ENCODE measurements at regions not wholly inside any gene's neighbourhood (a gene's known extent, or its start where the extent isn't known, plus 50 kb on each side); places are given as distances from the start of the nearest gene placed in this dataset.

DNA sequence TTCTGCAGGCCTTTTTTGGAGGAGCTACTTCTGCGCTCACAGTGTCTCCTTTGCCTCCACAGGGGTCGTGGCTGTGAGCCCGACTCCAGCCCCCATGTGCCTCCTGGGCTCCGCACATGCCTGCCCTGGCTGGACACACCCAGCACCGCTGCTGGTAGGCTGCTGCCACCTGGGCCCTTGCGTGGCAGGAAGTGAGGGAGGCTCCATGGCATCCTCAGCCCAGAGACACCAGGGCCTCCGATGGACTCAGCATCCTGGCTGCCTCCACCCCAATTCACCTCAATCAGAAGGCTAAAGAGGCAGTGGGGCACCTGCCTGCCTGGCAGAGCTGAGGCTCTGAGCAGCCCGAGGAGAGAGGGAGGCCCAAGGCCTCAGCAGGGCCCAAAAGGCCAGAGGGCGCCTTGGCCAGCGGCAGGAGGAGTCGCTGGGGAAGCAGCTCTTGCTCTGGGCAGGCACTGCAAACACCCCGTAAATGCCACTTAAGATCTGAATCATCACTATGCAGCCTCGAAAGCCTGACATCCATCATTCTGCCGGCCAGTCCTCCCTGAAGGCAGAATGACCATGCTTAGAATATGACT lies 68.3 kb upstream of the OTOS start:
- DNase-seq (ENCODE audit: insufficient read length, low spot score) (no peak), FAIRE-seq (no peak)

DNA sequence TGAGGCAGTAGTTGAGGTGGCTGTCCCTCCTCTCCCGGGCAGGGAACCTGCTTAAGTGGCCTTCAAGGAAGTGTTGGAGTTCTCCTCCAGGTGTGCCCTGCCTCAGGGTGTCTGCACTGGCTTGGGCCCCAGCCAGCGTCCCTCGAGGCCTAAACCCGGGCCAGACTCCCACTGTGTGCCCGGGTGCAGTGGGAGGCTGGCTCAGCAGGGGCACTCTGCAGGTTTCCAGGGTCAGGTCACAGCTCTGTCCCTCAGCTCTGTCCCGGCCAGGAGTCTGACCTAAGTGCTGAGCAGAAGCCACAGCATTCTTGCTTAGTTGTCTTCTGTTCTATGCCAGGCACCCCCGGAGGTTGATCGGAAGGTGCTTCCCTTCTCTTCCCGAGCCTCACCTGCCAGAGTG lies 69.0 kb upstream of the OTOS start:
- DNase-seq (ENCODE audit: insufficient read length, low spot score) (no peak), FAIRE-seq (no peak)

DNA sequence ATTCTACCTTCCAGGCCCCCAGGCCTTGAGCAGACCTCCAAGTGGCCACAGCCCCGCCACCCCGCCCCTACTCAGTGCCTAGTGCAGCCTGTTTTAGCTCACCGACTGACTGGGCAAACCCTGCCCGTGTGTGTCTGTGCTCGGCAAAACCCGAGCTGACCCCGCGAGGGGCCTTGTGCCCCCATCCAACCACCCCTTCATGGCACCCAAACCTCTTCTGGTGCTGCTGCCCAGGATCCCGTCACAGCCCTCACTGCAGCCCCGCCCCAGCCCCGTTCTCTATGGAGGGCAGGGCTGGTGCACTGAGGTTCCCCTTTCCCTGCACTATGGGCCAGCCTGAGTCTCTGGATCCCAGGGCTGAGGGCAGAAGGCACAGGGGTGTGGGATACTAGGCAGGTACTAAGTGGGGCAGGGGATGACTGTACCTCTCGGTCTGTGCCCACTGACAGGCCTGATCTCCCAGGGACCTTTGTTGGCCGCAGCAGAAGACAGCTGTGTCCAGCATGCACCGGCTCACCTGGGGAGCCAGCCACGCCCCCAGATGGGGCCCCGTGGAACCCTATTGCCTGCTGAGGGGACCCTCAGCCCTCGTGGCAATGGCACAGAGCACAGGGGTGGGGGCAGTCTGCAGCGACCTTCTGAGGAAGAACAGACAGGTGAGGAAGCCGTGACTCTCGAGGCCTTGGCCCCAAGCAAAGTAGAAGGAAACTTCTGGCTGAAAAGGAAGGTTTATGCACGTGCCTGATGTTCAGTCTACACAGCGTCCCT lies 69.9 kb upstream of the OTOS start:
- no peak for DNase-seq (ENCODE audit: insufficient read length, low spot score)
- no peak for FAIRE-seq

DNA sequence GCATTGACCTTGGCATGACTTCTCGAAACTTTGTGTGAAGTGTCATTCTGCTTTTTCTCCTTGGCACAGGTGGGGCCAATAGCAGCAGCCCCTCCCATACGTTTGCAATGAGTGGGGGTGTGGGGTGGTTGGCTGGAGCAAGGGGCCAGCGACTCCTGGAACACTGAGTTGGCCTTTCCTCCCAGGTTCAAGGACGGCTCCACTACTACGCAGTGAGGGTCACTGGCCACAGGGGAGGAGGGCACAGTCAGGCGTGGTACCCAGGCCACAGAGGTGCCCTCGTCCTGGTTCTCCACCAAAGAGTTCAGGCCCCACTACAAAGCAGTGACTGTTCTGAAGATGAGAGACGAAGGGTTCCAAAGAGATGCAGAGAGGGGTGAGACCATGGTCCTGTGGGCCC lies 70.6 kb upstream of the OTOS start:
- no peak for FAIRE-seq

DNA sequence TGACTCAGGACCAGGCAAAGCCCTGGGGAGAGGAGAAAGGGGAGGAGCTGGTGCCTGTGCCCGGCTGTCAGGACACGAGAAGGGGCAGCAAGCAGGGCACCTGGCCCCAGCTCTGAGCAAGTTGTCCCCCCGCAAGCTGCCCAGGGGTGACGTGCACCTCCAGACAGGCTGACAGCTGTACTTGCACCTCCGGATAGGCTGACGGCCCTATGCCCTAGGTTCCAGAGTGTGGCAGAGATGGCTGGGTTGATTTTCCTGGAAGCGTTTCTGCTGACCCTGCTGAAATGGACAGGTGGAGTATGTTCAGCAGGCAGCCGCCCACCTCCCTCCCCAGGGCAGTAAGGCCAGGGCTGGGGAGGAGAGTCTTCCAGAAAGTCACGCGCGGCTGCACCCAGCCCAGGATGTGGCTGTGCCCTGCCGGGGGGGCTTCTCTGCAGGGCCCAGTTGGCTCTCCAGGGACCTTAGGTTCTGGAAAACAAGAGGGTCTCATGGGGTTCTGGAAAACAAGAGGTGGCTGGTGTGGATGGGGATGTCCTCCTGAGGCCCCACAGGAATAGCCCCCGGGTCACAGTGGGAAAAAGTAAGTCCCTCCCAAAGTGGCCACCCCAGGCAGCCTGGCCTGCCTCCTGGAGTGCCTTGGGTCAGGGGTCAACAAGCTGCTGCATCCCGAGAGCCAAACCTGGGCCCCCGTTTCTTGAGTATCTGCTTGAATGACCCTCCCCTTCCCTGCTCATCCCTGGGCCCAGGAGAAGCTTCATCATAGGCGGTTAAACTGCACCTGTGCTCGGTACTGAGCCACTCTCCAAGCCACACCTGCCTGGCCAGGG lies 71.4 kb upstream of the OTOS start:
- FAIRE-seq (no peak), DNase-seq (ENCODE audit: insufficient read length, low spot score) (no peak)

More for the DNA sequence above, 70.6 kb upstream of the OTOS start:
- no peak for DNase-seq (ENCODE audit: insufficient read length, low spot score)

DNA sequence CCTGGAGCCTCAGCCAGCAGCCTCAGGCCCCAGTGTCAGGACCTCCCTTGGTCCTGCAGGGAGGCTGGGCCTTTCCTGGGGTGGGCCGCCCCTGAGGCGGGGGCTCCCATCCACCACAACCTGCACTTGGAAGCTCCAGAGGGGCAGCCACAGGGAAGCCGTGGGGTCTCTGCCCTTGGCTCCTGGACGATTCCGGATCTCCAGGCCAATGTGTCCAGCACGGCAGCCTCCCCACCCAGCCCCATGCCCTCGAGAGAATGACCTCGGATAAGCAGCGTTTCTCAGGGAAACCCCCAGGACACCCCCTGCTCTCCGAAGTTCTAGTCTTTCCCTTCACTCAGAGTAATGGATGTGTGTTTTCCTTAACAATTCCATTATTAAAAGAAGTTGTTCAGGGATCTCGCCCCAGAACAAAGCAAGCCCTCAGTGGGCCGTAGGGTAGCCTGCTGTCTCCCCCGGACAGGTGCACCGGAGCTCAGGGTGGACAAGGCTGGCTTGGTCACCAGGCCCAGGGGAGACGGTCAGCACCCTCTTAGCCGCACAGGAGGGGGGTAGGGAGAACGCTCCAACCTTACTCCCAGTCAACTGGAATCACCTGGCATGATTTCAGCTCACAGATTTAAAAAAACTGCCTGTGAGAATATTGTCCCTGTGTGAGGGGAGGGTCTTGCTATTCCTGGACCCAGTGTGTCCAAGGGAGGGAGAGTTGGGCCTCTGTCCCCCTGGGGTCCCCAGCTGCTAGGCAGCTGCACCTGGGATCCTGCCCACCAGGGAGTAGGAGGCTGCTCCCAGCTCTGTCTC lies 72.2 kb upstream of the OTOS start:
- FAIRE-seq, result no peak

DNA sequence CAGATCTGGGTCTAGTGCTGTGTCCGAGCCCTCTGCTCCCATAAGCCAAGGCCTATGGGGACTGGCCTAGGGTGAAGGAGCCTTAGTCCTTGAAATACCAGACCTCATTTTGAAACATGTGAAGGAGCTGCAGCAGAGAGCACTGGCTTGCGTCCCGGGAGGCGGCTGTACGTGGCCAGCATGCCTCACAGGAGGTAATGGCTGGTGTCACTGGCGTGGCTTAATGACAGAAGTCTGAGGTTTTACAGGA lies 72.7 kb upstream of the OTOS start:
- FAIRE-seq (no peak), DNase-seq (ENCODE audit: insufficient read length, low spot score) (no peak)

More for the DNA sequence above, 72.2 kb upstream of the OTOS start:
- no peak for DNase-seq (ENCODE audit: insufficient read length, low spot score)

DNA sequence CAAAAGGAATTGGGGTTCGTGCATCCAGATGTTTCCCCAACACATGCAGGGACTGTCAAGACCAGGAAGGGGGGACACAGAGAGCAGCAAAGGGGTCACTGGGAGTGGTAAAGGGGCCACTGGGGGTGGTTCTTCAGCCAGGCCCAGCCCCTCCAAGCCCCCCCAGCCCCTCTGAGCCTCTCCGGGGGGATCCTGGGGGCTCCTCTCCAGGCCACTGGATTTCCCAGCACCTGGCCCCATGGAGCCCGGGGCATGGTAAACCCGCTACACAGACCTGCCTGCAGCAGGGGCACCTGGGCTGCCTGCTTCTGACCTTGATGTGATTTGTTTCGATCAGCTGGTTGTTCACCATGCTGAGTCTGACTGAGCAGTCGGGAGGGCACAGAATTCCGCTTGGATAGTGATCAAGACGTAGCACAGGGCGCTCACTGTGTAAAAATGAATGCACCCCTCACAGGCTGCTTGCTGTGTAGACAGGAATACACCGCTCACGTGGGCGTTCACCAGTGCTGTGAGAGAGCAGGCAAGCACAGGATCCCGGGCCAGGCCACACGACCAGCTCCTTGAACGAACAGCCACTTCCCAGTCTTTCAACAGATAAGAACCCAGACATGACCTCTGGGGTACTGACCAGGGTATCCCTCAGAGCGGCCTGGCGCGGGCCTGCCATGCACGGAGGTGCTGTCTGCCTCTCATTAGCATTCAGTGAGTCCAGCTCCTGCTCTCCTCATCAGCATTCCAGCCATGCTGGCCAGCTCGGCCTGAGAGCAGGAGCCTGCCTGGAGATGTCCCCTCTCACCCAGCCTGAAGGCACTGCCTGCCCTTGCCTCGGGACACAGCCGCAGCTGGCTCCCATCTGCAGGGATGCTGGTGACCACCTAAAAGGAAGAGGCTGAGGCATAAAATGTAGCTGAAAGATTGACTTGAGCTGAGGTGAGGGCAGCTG lies 73.3 kb upstream of the OTOS start:
- DNase-seq (ENCODE audit: insufficient read length, low spot score) (no peak), FAIRE-seq (no peak)

DNA sequence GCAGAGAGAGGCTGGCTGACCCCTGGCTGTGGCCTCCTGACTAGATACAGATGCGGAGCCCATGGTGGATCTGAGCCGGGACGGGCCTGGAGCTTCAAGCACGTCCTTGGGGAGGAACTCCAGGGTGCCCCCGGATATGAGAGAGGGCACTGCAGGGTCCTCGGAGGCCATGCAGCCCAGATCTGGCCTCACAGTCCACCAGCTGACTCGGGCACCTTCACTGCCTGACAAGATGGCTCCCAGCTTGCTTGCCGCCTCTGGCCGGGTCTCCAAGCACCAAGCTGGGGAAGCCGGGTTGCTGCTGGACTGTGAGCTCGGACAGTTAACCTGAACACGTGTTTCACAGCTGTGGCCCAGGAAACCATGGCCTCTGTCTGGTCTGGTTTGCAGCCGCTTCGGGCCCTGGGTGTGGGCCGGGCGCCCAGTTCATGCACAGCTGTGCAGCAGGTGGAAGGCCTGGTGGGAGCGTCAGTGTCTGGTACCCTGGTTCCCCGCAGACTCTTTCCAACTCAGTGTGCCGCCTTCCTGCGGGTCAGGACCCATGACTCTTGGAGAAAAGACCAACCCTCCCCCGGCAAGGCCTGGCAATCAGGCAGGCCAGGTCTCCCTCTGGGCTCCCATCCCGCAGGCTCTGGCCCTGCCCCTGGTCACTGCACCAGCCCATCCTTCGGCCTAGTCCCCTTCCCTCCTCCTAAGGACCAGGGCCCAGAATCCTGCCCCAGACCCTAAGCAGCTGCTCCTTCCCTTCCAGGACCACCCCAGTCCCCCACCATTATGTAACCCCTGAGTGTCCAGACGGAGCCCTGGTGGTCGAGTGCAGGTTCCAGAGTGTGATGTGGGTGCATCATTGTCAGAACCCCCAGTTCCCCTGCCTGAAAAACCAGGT lies 74.6 kb upstream of the OTOS start:
- FAIRE-seq (no peak), DNase-seq (ENCODE audit: insufficient read length, low spot score) (no peak)

DNA sequence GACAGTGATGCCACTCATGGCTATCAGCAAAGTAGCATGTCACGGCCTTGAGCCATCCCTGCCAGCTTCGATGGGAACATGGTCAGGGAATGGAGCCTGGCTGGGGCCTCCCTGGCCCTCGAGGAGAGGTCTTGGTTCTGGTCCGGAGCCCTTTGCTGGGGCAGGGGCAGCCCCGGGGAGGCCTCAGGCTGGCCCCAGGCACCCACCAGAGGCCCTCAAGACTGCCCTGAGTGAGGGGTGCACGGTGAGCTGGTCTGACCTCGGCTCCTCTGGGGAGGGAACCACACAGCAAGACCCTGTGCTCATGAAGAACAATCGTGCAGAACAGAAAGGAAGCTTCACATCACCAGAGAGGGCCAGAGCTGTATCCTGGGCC lies 75.2 kb upstream of the OTOS start:
- FAIRE-seq (no peak), DNase-seq (ENCODE audit: insufficient read length, low spot score) (no peak)

DNA sequence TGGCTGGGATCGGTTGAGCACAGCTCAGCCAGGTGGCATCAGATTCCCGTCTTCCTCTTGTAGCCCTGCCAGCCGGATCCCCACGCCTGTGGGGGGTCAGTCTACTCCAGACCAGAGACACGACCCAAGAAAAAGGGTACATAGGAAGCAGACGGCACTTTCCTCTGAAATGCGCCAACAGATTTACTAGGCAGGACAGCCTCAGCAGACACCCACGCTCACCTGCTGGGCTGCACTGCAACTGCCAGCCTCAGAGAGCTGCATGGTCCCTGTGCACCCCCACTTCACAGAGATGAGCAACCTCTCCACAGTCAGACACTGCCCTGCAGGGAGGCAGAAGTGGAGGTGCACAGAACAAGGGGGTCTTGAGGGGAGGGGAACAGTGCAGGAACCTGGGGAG lies 75.7 kb upstream of the OTOS start:
- FAIRE-seq, result no peak

DNA sequence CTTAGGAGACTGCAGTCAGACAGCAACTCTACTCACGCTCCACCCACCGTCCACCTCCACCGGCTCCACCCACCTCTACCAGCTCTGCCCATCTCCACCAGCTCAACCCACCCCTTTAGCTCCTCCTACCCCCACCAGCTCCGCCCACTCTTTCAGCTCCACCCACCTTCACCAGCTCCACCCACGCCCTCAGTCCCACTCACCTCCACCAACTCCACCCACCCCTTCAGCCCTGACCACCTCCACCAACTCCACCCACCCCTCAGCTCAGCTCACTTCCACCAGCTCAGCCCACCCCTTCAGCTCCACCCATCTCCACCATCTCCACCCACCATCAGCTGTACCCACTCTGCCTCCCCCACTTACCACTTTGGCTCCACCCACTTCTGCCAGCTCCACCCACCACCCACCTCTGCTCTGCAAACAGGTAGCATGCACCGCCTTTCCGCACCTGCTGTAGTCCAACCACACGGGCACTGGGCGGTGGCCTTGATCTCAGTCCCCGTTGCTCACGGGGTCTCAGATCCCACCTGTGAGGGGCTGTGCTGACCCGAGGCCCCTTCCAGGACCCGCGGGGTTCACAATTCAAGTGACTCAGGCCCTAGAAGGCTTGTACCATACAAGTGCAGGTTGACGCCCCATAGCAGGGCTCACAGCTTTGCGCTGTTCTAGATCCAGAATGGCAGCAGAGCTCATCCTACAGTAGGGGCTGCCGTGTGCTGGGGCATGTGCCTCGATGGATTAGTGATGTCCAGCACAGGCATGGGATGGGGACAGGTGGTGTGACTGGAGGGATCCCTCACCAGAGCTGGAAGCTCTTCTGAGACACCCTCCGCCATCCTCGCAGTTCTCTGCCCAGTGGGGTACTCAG lies 77.2 kb upstream of the OTOS start:
- no peak for DNase-seq (ENCODE audit: insufficient read length, low spot score)
- no peak for FAIRE-seq

More for the DNA sequence above, 75.7 kb upstream of the OTOS start:
- DNase-seq (ENCODE audit: insufficient read length, low spot score), result no peak

DNA sequence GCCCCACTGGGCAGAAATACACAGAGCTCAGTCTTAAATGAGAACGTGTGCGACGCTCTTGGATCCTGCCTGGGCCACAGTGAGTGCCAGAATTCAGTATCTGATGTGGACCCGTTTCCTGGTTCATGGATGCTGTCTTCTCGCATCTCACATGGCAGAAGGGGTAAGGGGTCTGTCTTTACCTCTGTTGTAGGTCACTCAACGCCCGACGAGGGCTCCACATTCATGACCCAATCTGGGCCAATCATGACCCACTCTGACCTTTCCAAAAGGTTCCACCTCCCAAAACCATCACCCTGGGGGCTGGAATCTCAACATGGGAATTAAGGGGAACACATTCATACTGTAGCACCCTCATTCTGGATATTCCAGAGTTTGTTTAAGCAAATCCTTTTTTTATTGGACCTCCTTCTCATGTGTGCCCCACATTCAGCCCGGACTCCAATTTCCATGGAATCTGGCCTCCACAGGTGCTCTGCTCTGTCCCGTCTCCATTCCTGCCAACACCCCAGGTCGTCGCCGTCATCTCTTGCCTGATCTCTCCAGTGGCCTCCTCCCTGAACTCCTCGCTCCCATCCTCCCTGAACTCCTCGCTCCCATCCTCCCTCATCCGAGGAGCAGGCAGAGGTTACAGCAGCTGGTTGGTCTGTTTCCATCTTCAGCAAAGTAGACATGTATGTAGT lies 78.9 kb upstream of the OTOS start:
- no peak for FAIRE-seq

DNA sequence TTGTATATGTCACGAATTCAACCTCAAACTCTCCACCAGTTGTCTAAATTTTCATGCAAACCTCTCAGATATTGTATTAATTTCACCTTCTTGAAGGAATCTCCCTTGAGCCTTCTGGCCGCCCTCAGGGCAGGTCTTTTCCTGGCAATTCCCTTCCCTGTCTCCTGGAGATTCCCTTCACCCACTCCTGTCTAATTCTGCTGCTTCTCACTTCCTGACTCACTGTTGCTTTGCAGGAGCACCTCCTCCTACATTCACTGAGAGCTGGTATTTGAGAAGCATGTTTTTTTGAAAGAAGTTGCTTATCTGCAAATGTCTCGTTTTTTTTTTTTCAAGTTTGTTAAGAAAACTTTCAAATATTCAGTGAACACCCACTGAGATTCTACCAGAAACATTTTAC lies 79.9 kb upstream of the OTOS start:
- DNase-seq (ENCODE audit: insufficient read length, low spot score) (no peak), FAIRE-seq (no peak)

More for the DNA sequence above, 78.9 kb upstream of the OTOS start:
- DNase-seq (ENCODE audit: insufficient read length, low spot score), result no peak

DNA sequence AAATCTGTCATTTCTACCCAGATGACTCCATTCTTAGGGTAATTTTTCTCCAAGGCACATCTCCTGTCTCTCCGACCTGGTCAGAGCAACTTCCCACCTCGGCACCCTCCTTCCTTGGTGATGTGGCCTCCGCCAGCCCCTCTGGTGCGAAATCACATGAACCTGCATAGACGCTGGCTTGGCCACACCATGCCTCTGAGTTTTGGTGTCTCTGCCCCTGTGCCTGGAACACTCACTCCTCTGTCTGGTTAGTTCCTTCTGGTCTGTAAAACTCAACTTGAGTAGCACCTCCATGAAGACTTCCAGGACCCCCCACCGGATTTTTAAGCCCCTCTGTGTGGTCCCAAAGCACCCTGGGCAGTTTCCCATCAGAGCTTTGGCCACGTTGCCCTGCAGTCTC lies 83.2 kb upstream of the OTOS start:
- FAIRE-seq (no peak), DNase-seq (ENCODE audit: insufficient read length, low spot score) (no peak)

DNA sequence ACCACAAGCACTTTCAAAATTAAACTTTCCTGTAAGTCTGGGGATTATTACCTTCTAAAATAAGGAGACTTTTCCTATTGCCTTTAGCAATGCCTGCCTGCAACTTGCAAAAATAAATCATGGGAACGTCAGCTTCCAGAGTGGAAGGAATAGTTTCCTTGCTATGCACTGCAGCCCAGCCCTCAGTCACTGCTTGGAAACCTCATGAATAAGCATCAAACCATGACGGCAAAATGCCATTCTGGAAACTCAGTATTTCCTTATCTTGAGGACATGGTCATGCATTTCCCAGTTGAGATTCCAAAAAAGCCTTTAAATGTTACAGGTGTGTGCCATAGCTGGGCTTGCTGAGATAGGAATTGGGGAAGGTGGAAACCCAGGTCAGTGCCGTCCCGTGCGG lies 84.2 kb upstream of the OTOS start:
- FAIRE-seq, result no peak
- no peak for DNase-seq (ENCODE audit: insufficient read length, low spot score)

DNA sequence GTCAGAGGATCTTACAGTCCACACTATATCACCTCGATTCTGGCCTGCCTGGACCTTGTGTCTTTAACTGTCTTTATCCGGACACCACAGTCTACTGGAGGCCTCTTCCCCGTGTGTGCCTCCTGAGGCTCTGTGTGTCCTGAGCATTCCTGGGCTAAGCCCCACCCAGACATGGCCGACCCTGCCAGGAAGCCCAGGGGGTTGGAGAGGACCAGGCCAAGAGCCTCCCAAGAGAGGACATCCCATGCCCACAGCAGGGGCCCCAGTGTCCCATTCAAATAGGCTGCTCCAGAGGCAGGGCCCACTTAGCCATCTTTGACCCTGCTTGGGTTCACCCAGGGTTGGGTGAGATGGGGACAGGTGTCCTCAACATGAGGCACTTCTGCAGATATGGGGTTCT lies 84.7 kb upstream of the OTOS start:
- DNase-seq (ENCODE audit: insufficient read length, low spot score) (no peak), FAIRE-seq (no peak)
